Aorta (tissue), 5 donors: ENCODE measurements at regions not wholly inside any gene's neighbourhood (a gene's known extent, or its start where the extent isn't known, plus 50 kb on each side); places are given as distances from the start of the nearest gene placed in this dataset.

Experiments
- ATAC-seq: fragments of 200-7000 bp; cut with Tn5 transposase; one replicate; pipeline ENCODE4 v1.9.1; 2022; ENCODE audit warnings: moderate library complexity; ENCODE audit not compliant: low FRiP score
- DNase-seq, 2 donors: peaks; one replicate each; pipeline ENCODE4 v3.0.0-alpha.2; 2020
- H3K27ac ChIP-seq, 2 donors: one replicate each; pipeline ENCODE4 v1.5.1; 2013; ENCODE audit warnings: low read length in 2 of 2, mild to moderate bottlenecking in 2 of 2, moderate library complexity in 2 of 2, control low read depth in 1 of 2, inconsistent platforms in 1 of 2, low read depth in 1 of 2
- H3K27me3 ChIP-seq, 2 donors: one replicate each; pipeline ENCODE4 v1.6.1; 2013; ENCODE audit warnings: control low read depth in 1 of 2, low read length in 1 of 2, mild to moderate bottlenecking in 1 of 2, moderate library complexity in 1 of 2; ENCODE audit not compliant: insufficient read depth in 2 of 2, control insufficient read depth in 1 of 2
- H3K36me3 ChIP-seq, 2 donors: one replicate each; pipeline ENCODE4 v1.6.1; 2013; ENCODE audit warnings: control low read depth in 1 of 2, low read length in 1 of 2, mild to moderate bottlenecking in 1 of 2; ENCODE audit not compliant: insufficient read depth in 2 of 2, control insufficient read depth in 1 of 2
- H3K4me1 ChIP-seq, 2 donors: one replicate each; pipeline ENCODE4 v1.6.1; 2013; ENCODE audit warnings: low read length in 2 of 2, control low read depth in 1 of 2, mild to moderate bottlenecking in 1 of 2, moderate library complexity in 1 of 2; ENCODE audit not compliant: insufficient read depth in 2 of 2, control insufficient read depth in 1 of 2
- H3K4me3 ChIP-seq, 2 donors: one replicate each; pipeline ENCODE4 v1.5.1; 2013; ENCODE audit warnings: low read length in 2 of 2, control low read depth in 1 of 2, mild to moderate bottlenecking in 1 of 2
- H3K9me3 ChIP-seq: one replicate; pipeline ENCODE4 v1.6.1; 2013; ENCODE audit warnings: mild to moderate bottlenecking, low read length; ENCODE audit not compliant: control insufficient read depth
- WGBS, 2 donors: extraction: QIAGEN DNeasy Blood & Tissue Kit; methylation state at CpG; one replicate each; pipeline ENCODE4 v1.1.7; 2013; 5-methylcytosine and 5-hydroxymethylcytosine counted together
- intact Hi-C, 2 donors: fragments of 100-400 bp; cut with DNase I; formaldehyde crosslinking; loops; one replicate each; pipeline versions ENCODE4 v1.14.2 to v1.15.0; 2022
- donor health status: healthy with polysubstance abuse.
- donor health status: Bipolar disorder and iron deficiency.
- donor health status: DM: no; HTN: no; CAD: no.
- donor health status: DM: no; HTN: no; CAD: no.
- donor health status: DM: yes; HTN: yes; CAD: no.

- Histone ChIP-seq H3K4me1 (peaks cover 0 to 2% of the 10 kb centered on the region in 2 donors), H3K9me3 (no peaks in the 10 kb centered on the region), H3K4me3 (no peak overlapping the region), H3K27ac (no peak overlapping the region), H3K36me3 (no peaks in the 10 kb centered on the region), H3K27me3 (no peaks in the 10 kb centered on the region)
- no peak for DNase-seq
- intact Hi-C loops, result no loop called here
- WGBS, 2 donors, result 78 to 81% methylated on average over 1 of the region's 1 CpG
- no peak for ATAC-seq
These were observed 948.5 kb downstream of the SLC4A3 start for GRCh38 chr2:220575963-220576362.

- H3K27ac ChIP-seq, result no peak overlapping the region
- no peak for DNase-seq
- peaks cover 0 to 2% of the 10 kb centered on the region in 2 donors for H3K4me1 ChIP-seq
- ATAC-seq, result no peak
- no peaks in the 10 kb centered on the region for H3K27me3 ChIP-seq
- intact Hi-C loops, result no loop called here
- no peaks in the 10 kb centered on the region for H3K9me3 ChIP-seq
- H3K4me3 ChIP-seq, result no peak overlapping the region
- no peaks in the 10 kb centered on the region for H3K36me3 ChIP-seq
- WGBS, 2 donors, result 66 to 90% methylated on average over 2 of the region's 2 CpGs
These were observed 952.0 kb downstream of the SLC4A3 start for GRCh38 chr2:220579452-220579851.

GRCh38 chr2:220580113-220580512 is 952.7 kb downstream of the SLC4A3 start:
- no peak for DNase-seq
- no peak for ATAC-seq
- intact Hi-C loops, result no loop called here
- no peak overlapping the region for H3K27ac ChIP-seq
- WGBS, 2 donors, result 74 to 93% methylated on average over 2 of the region's 2 CpGs
- no peak overlapping the region for H3K4me3 ChIP-seq
- no peaks in the 10 kb centered on the region for H3K27me3 ChIP-seq
- H3K4me1 ChIP-seq, result peaks cover 0 to 2% of the 10 kb centered on the region in 2 donors
- no peaks in the 10 kb centered on the region for H3K36me3 ChIP-seq
- no peaks in the 10 kb centered on the region for H3K9me3 ChIP-seq

GRCh38 chr2:220583725-220584124 is 956.3 kb downstream of the SLC4A3 start:
- H3K27ac ChIP-seq, result no peak overlapping the region
- intact Hi-C loops, result no loop called here
- no peaks in the 10 kb centered on the region for H3K4me1 ChIP-seq
- no peaks in the 10 kb centered on the region for H3K27me3 ChIP-seq
- H3K9me3 ChIP-seq, result peaks cover 2% of the 10 kb centered on the region
- WGBS, 2 donors, result 29 to 43% methylated on average over 2 of the region's 2 CpGs
- no peak for DNase-seq
- ATAC-seq, result no peak
- H3K36me3 ChIP-seq, result no peaks in the 10 kb centered on the region
- no peak overlapping the region for H3K4me3 ChIP-seq

- H3K27ac ChIP-seq, result no peak overlapping the region
- DNase-seq (no peak), ATAC-seq (no peak)
- intact Hi-C loops, result no loop called here
- no peaks in the 10 kb centered on the region for H3K4me1 ChIP-seq
- H3K4me3 ChIP-seq, result no peak overlapping the region
- 26% methylated on average over 2 of the region's 2 CpGs for WGBS, 2 donors
- H3K27me3 ChIP-seq, result no peaks in the 10 kb centered on the region
- peaks cover 2% of the 10 kb centered on the region for H3K9me3 ChIP-seq
- H3K36me3 ChIP-seq, result no peaks in the 10 kb centered on the region
These were observed 957.8 kb downstream of the SLC4A3 start for GRCh38 chr2:220585241-220585640.

- DNase-seq (no peak), ATAC-seq (no peak)
- H3K27ac ChIP-seq, result no peak overlapping the region
- H3K9me3 ChIP-seq, result peaks cover 2% of the 10 kb centered on the region
- intact Hi-C loops, result no loop called here
- H3K4me3 ChIP-seq, result no peak overlapping the region
- H3K4me1 ChIP-seq, result no peaks in the 10 kb centered on the region
- H3K27me3 ChIP-seq, result no peaks in the 10 kb centered on the region
- 78 to 83% methylated on average over 5 of the region's 5 CpGs for WGBS, 2 donors
- H3K36me3 ChIP-seq, result no peaks in the 10 kb centered on the region
These were observed 959.6 kb downstream of the SLC4A3 start for GRCh38 chr2:220586980-220587530.

GRCh38 chr2:220588148-220588547 is 960.7 kb downstream of the SLC4A3 start:
- H3K4me3 ChIP-seq, result no peak overlapping the region
- DNase-seq (no peak), ATAC-seq (no peak)
- 97 to 98% methylated on average over 5 of the region's 5 CpGs for WGBS, 2 donors
- H3K36me3 ChIP-seq, result no peaks in the 10 kb centered on the region
- intact Hi-C loops, result no loop called here
- H3K27me3 ChIP-seq, result no peaks in the 10 kb centered on the region
- peaks cover 2% of the 10 kb centered on the region for H3K9me3 ChIP-seq
- H3K27ac ChIP-seq, result no peak overlapping the region
- H3K4me1 ChIP-seq, result no peaks in the 10 kb centered on the region

- no peaks in the 10 kb centered on the region for H3K4me1 ChIP-seq
- DNase-seq, result no peak
- intact Hi-C loops, result no loop called here
- no peaks in the 10 kb centered on the region for H3K27me3 ChIP-seq
- H3K9me3 ChIP-seq, result peaks cover 3% of the 10 kb centered on the region
- 95 to 100% methylated on average over 1 of the region's 1 CpG for WGBS, 2 donors
- no peak overlapping the region for H3K27ac ChIP-seq
- no peak for ATAC-seq
- no peak overlapping the region for H3K4me3 ChIP-seq
- H3K36me3 ChIP-seq, result no peaks in the 10 kb centered on the region
These were observed 963.0 kb downstream of the SLC4A3 start for GRCh38 chr2:220590476-220590875.

GRCh38 chr2:220593526-220593925 is 966.1 kb downstream of the SLC4A3 start:
- no peak for ATAC-seq
- Histone ChIP-seq H3K36me3 (no peaks in the 10 kb centered on the region), H3K27ac (no peak overlapping the region), H3K4me3 (no peak overlapping the region), H3K4me1 (no peaks in the 10 kb centered on the region), H3K9me3 (peaks cover 1% of the 10 kb centered on the region), H3K27me3 (no peaks in the 10 kb centered on the region)
- intact Hi-C loops, result no loop called here
- 49% methylated on average over 1 of the region's 1 CpG for WGBS, 2 donors
- DNase-seq, result no peak
